ENCODE measurements at regions not wholly inside any gene's neighbourhood (a gene's known extent, or its start where the extent isn't known, plus 50 kb on each side); places are given as distances from the start of the nearest gene placed in this dataset.

DNA sequence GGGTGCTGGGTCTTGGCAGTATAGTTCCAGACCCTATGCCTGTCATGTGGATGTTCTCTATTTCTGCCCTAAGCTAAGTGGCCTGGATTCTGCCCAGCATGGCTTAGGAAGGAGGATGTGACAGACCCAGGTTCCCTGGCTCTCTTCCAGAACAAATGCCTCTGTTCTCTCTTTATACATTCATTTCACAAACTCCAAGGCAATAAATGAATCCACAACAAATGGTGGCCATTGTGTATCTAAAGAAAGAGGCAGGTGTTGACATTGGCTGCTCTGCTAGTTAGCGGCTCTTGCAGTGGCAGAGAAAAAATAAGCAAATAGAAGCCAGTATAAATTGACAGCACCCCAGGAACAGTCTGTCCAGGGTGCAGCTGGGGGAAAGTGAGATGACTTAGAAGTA is 298.6 kb downstream of the SUCLG1 start:
- TF ChIP-seq, protein P1, sequence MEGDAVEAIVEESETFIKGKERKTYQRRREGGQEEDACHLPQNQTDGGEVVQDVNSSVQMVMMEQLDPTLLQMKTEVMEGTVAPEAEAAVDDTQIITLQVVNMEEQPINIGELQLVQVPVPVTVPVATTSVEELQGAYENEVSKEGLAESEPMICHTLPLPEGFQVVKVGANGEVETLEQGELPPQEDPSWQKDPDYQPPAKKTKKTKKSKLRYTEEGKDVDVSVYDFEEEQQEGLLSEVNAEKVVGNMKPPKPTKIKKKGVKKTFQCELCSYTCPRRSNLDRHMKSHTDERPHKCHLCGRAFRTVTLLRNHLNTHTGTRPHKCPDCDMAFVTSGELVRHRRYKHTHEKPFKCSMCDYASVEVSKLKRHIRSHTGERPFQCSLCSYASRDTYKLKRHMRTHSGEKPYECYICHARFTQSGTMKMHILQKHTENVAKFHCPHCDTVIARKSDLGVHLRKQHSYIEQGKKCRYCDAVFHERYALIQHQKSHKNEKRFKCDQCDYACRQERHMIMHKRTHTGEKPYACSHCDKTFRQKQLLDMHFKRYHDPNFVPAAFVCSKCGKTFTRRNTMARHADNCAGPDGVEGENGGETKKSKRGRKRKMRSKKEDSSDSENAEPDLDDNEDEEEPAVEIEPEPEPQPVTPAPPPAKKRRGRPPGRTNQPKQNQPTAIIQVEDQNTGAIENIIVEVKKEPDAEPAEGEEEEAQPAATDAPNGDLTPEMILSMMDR (conservative IDR thresholded peaks at IDR 0.05; ENCODE audit: low read depth, low read length), result no peak
- no peak for TF ChIP-seq EZH2 (IDR thresholded peaks at IDR 0.05; ENCODE audit: borderline replicate concordance, low read depth, low read length, poor library complexity, severe bottlenecking)

Data from A673 (cell line).